ENCODE measurements at regions not wholly inside any gene's neighbourhood (a gene's known extent, or its start where the extent isn't known, plus 50 kb on each side); places are given as distances from the start of the nearest gene placed in this dataset.
"Not testable (repeated sequence)": the region's sequence is repeated elsewhere in the genome, so short reads cannot be mapped to it uniquely, and the experiment has no call there.

- DNase-seq: not testable (repeated sequence)
These were observed 501.3 kb downstream of the COL12A1 start for GRCh38 chr6:74704540-74704939.

GRCh38 chr6:74690365-74690764 is 515.5 kb downstream of the COL12A1 start:
- no peak for DNase-seq

- no peak for DNase-seq
These were observed 516.3 kb downstream of the COL12A1 start for GRCh38 chr6:74689601-74690000.

- DNase-seq: no peak
These were observed 528.4 kb downstream of the COL12A1 start for GRCh38 chr6:74677463-74677862.

GRCh38 chr6:74676906-74677305 is 528.9 kb downstream of the COL12A1 start:
- no peak for DNase-seq

GRCh38 chr6:74674377-74674776 is 531.5 kb downstream of the COL12A1 start:
- no peak for DNase-seq

GRCh38 chr6:74671558-74672025 is 534.3 kb downstream of the COL12A1 start:
- no peak for DNase-seq

- no peak for DNase-seq
These were observed 547.5 kb downstream of the COL12A1 start for GRCh38 chr6:74658391-74658790.

GRCh38 chr6:74657931-74658330 is 547.9 kb downstream of the COL12A1 start:
- no peak for DNase-seq

GRCh38 chr6:74657011-74657410 is 548.8 kb downstream of the COL12A1 start:
- DNase-seq: no peak

GRCh38 chr6:74656453-74656852 is 549.4 kb downstream of the COL12A1 start:
- no peak for DNase-seq

GRCh38 chr6:74654296-74654695 is 551.6 kb downstream of the COL12A1 start:
- no peak for DNase-seq

- DNase-seq: no peak
These were observed 553.7 kb downstream of the COL12A1 start for GRCh38 chr6:74651948-74652842.

GRCh38 chr6:74650668-74651067 is 555.2 kb downstream of the COL12A1 start:
- no peak for DNase-seq

- DNase-seq: no peak
These were observed 559.4 kb downstream of the COL12A1 start for GRCh38 chr6:74646461-74646860.

- DNase-seq: no peak
These were observed 560.6 kb downstream of the COL12A1 start for GRCh38 chr6:74645108-74645849.

GRCh38 chr6:74642101-74642500 is 563.8 kb downstream of the COL12A1 start:
- no peak for DNase-seq

- no peak for DNase-seq
These were observed 567.4 kb downstream of the COL12A1 start for GRCh38 chr6:74638412-74638811.

GRCh38 chr6:74632196-74632875 is 573.5 kb downstream of the COL12A1 start:
- no peak for DNase-seq

- no peak for DNase-seq
These were observed 574.3 kb downstream of the COL12A1 start for GRCh38 chr6:74631564-74631963.

- no peak for DNase-seq
These were observed 579.6 kb downstream of the COL12A1 start for GRCh38 chr6:74626288-74626687.

- no peak for DNase-seq
These were observed 582.8 kb downstream of the COL12A1 start for GRCh38 chr6:74623027-74623426.

- DNase-seq: no peak
These were observed 594.6 kb downstream of the COL12A1 start for GRCh38 chr6:74611220-74611619.

Measured in T-helper 1 cell (primary cell).